ENCODE measurements at regions not wholly inside any gene's neighbourhood (a gene's known extent, or its start where the extent isn't known, plus 50 kb on each side); places are given as distances from the start of the nearest gene placed in this dataset.

GRCh38 chr13:21246761-21247452, 70.4 kb downstream of the MRPL57 start:
- TF ChIP-seq POLR2AphosphoS5 (IDR thresholded peaks at IDR 0.05; ENCODE audit: low read depth, low read length), result no peak
- TF ChIP-seq SIN3A (IDR thresholded peaks at IDR 0.05; ENCODE audit: borderline replicate concordance, insufficient read depth, low read length), result no peak
- no peak for TF ChIP-seq FOXP2 (optimal IDR thresholded peaks at IDR 0.05; ENCODE audit: borderline replicate concordance, extremely low read depth, extremely low read length, insufficient read depth)
- no peak for TF ChIP-seq TAF1 (IDR thresholded peaks at IDR 0.05; ENCODE audit: borderline replicate concordance, insufficient read depth, low read length)

GRCh38 chr13:21256351-21256761, 79.9 kb downstream of the MRPL57 start:
- no peak for TF ChIP-seq REST (IDR thresholded peaks at IDR 0.05; ENCODE audit: insufficient read depth in 1 of 2, low read depth in 2 of 2, low read length in 2 of 2)
- no peak for TF ChIP-seq POLR2AphosphoS5 (IDR thresholded peaks at IDR 0.05; ENCODE audit: low read depth, low read length)
- TF ChIP-seq SIN3A (IDR thresholded peaks at IDR 0.05; ENCODE audit: borderline replicate concordance, insufficient read depth, low read length), result no peak
- no peak for TF ChIP-seq TAF1 (IDR thresholded peaks at IDR 0.05; ENCODE audit: borderline replicate concordance, insufficient read depth, low read length)
- no peak for TF ChIP-seq FOXP2 (optimal IDR thresholded peaks at IDR 0.05; ENCODE audit: borderline replicate concordance, extremely low read depth, extremely low read length, insufficient read depth)

GRCh38 chr13:21256891-21257290, 80.4 kb downstream of the MRPL57 start:
- TF ChIP-seq POLR2AphosphoS5 (IDR thresholded peaks at IDR 0.05; ENCODE audit: low read depth, low read length), result no peak

- TF ChIP-seq POLR2AphosphoS5 (IDR thresholded peaks at IDR 0.05; ENCODE audit: low read depth, low read length), result no peak
- TF ChIP-seq SIN3A (IDR thresholded peaks at IDR 0.05; ENCODE audit: borderline replicate concordance, insufficient read depth, low read length), result no peak
- TF ChIP-seq FOXP2 (optimal IDR thresholded peaks at IDR 0.05; ENCODE audit: borderline replicate concordance, extremely low read depth, extremely low read length, insufficient read depth), result no peak
- no peak for TF ChIP-seq REST (IDR thresholded peaks at IDR 0.05; ENCODE audit: insufficient read depth in 1 of 2, low read depth in 2 of 2, low read length in 2 of 2)
- no peak for TF ChIP-seq TAF1 (IDR thresholded peaks at IDR 0.05; ENCODE audit: borderline replicate concordance, insufficient read depth, low read length)
Measured at GRCh38 chr13:21259571-21260455, 83.4 kb downstream of the MRPL57 start.

GRCh38 chr13:21282065-21282464, 105.6 kb downstream of the MRPL57 start:
- no peak for TF ChIP-seq SIN3A (IDR thresholded peaks at IDR 0.05; ENCODE audit: borderline replicate concordance, insufficient read depth, low read length)
- TF ChIP-seq FOXP2 (optimal IDR thresholded peaks at IDR 0.05; ENCODE audit: borderline replicate concordance, extremely low read depth, extremely low read length, insufficient read depth), result no peak
- TF ChIP-seq REST (IDR thresholded peaks at IDR 0.05; ENCODE audit: insufficient read depth in 1 of 2, low read depth in 2 of 2, low read length in 2 of 2), result no peak
- no peak for TF ChIP-seq TAF1 (IDR thresholded peaks at IDR 0.05; ENCODE audit: borderline replicate concordance, insufficient read depth, low read length)
- TF ChIP-seq POLR2AphosphoS5 (IDR thresholded peaks at IDR 0.05; ENCODE audit: low read depth, low read length), result no peak
